ENCODE measurements at regions not wholly inside any gene's neighbourhood (a gene's known extent, or its start where the extent isn't known, plus 50 kb on each side); places are given as distances from the start of the nearest gene placed in this dataset.
"Not testable (repeated sequence)": the region's sequence is repeated elsewhere in the genome, so short reads cannot be mapped to it uniquely, and the experiment has no call there.

DNA sequence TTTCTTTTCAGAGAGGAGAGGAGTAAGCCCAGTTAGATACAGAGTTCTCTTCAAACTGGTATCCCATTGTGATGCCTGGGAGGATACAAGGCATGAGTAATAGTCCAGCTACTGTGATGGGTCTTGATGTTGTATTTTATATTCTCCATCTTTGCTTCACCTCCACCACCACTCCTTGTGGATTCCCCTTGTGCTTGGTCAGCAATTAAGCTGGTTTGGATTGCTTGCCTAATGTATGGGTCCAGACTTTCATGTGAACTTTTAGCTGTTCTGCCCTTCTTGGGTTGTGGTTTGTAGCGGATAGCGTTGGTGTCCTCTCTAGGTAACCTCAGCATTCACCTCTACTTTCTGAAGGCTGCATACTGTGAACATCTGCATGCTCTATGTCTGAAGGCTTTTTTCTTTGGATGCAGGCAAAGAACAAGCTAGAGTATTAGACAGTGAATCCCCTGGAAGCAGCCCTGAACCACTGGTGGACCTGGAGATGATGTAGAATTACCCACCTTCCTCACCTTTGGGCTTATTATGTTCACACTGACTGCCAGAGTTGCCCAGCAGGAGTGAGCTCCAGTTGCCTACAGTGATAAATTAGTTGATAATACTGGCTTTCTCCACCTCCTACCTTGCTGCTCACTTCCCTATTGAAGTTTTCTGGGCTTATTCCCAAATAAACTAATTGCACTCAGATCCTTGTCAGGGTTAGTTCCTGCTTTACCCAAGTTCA, 126.5 kb upstream of the MTPN start:
- Mint-ChIP-seq H3K36me3 (ENCODE audit: low read depth) (no peaks in the 10 kb centered on the region), H3K9me3 (peaks cover 23% of the 10 kb centered on the region), H3K27me3 (ENCODE audit: low read depth) (no peaks in the 10 kb centered on the region), H3K4me3 (no peak overlapping the region), H3K4me1 (no peaks in the 10 kb centered on the region), H3K27ac (no peak overlapping the region)
- TF ChIP-seq, protein P1, sequence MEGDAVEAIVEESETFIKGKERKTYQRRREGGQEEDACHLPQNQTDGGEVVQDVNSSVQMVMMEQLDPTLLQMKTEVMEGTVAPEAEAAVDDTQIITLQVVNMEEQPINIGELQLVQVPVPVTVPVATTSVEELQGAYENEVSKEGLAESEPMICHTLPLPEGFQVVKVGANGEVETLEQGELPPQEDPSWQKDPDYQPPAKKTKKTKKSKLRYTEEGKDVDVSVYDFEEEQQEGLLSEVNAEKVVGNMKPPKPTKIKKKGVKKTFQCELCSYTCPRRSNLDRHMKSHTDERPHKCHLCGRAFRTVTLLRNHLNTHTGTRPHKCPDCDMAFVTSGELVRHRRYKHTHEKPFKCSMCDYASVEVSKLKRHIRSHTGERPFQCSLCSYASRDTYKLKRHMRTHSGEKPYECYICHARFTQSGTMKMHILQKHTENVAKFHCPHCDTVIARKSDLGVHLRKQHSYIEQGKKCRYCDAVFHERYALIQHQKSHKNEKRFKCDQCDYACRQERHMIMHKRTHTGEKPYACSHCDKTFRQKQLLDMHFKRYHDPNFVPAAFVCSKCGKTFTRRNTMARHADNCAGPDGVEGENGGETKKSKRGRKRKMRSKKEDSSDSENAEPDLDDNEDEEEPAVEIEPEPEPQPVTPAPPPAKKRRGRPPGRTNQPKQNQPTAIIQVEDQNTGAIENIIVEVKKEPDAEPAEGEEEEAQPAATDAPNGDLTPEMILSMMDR (IDR thresholded peaks at IDR 0.05; ENCODE audit: unreplicated experiment in 3 of 3) = no peak

DNA sequence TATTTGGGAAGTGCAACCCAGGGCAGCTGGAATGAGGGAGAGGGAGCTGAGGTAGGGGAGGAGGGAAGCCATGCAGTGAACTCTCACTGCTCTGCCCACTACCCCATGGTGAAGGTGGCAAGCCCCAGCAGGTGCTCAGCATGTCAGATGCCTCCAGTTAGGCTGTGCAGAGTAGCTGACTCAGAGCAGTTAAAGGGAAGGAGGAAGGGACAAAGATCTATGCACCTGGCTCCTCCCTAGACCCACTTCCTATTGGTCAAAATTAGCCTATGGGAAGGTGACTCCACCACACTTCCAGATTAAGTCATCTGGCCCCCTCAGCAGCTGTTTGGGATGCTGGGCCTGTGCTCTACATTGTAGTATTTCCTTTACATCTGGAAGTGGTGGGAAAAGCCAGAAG, 125.7 kb upstream of the MTPN start:
- no peak overlapping the region for H3K4me3 Mint-ChIP-seq
- H3K9me3 Mint-ChIP-seq = peaks cover 16% of the 10 kb centered on the region
- no peaks in the 10 kb centered on the region for H3K36me3 Mint-ChIP-seq (ENCODE audit: low read depth)
- no peak overlapping the region for H3K27ac Mint-ChIP-seq
- H3K4me1 Mint-ChIP-seq = no peaks in the 10 kb centered on the region
- TF ChIP-seq, protein P1 (IDR thresholded peaks at IDR 0.05; ENCODE audit: unreplicated experiment in 3 of 3) = no peak
- no peaks in the 10 kb centered on the region for H3K27me3 Mint-ChIP-seq (ENCODE audit: low read depth)

DNA sequence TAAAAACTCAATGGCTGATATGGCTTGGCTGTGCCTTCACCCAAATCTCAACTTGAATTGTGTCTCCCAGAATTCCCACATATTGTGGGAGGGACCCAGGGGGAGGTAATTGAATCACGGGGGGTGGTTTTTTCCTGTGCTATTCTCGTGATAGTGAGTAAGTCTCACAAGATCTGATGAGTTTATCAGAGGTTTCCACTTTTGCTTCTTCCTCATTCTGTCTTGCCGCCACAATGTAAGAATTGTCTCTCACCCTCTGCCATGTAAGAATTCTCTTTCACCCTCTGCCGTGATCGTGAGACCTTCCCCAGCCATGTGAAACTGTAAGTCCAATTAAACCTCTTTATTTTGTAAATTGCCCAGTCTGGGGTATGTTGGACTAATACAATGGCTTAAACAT, 115.6 kb upstream of the MTPN start:
- H3K27ac Mint-ChIP-seq; H3K4me3 Mint-ChIP-seq; H3K27me3 Mint-ChIP-seq (ENCODE audit: low read depth); H3K36me3 Mint-ChIP-seq (ENCODE audit: low read depth); H3K9me3 Mint-ChIP-seq; H3K4me1 Mint-ChIP-seq: not testable (repeated sequence)

DNA sequence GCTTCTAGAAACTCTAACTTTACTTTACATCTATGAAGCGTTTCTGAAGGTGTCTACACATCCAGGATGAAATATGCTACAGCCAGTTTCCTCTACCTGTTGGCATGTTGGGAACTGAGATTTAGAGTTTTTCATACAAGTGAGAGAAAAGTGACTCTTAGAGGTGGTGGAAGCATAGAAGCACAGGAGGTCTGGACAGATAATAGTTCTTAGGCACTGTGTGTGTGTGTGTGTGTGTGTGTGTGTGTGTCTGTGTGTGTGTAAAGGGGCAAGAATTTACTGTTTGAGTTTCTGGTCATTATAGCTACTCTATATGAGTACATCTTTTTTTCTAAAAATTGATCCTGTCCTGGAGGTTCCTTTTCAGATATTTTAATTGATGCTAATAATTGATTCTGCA, 110.7 kb upstream of the MTPN start:
- H3K4me1 Mint-ChIP-seq = no peaks in the 10 kb centered on the region

DNA sequence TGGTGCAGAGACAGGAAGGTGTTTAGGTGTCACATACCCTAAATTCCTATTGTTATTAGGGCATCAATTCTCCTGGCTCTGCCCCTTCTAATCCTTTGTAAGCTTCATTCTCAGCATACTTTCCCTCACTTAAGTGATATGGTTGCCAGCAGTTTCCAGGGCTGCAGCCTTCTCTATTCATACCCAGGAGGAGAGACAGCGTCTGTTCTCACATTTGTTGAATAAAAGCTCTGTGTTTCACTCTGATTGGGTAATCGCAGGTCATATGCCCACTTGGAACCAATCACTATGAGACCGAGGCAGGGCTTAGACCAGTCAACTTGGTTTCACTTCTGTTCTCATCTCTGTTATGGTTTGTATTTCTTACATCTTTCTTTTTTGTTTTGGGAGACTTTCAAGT, 109.6 kb upstream of the MTPN start:
- Mint-ChIP-seq H3K36me3 (ENCODE audit: low read depth) (no peaks in the 10 kb centered on the region), H3K27me3 (ENCODE audit: low read depth) (peaks cover 3% of the 10 kb centered on the region), H3K27ac (no peak overlapping the region), H3K4me1 (no peaks in the 10 kb centered on the region), H3K4me3 (peak overlapping the region; percentile 5 to 45 (median 43)), H3K9me3 (no peaks in the 10 kb centered on the region)
- TF ChIP-seq, protein P1 (IDR thresholded peaks at IDR 0.05; ENCODE audit: unreplicated experiment in 3 of 3) = no peak

More for the DNA sequence above, 110.7 kb upstream of the MTPN start:
- no peak overlapping the region for H3K27ac Mint-ChIP-seq
- H3K9me3 Mint-ChIP-seq = peaks cover under 1% of the 10 kb centered on the region
- TF ChIP-seq, protein P1 (IDR thresholded peaks at IDR 0.05; ENCODE audit: unreplicated experiment in 3 of 3) = no peak
- no peaks in the 10 kb centered on the region for H3K36me3 Mint-ChIP-seq (ENCODE audit: low read depth)
- H3K27me3 Mint-ChIP-seq (ENCODE audit: low read depth) = peaks cover 3% of the 10 kb centered on the region
- no peak overlapping the region for H3K4me3 Mint-ChIP-seq

DNA sequence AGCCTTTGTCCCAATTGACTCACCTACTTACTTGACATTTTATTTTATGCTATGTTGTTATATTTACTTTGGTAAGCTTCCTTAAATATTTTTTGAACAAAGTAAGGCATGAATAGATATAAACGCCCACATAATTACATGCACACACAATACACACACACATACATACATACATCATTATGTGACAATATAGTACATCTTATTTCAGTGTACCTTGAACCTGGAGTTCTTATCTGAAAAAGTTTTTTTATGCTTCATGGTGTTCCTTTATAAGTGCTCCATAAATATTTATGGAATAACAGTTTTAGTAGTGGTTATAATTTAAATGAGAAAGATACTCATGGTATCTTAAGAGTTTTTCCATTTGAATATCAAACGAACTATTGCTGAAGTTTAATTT, 102.8 kb upstream of the MTPN start:
- Mint-ChIP-seq H3K4me1 (peaks cover 7% of the 10 kb centered on the region), H3K9me3 (no peaks in the 10 kb centered on the region), H3K27me3 (ENCODE audit: low read depth) (peaks cover 7% of the 10 kb centered on the region), H3K27ac (no peak overlapping the region), H3K4me3 (no peak overlapping the region), H3K36me3 (ENCODE audit: low read depth) (no peaks in the 10 kb centered on the region)
- TF ChIP-seq, protein P1 (IDR thresholded peaks at IDR 0.05; ENCODE audit: unreplicated experiment in 3 of 3) = no peak

Measured in nephron (organoid).